Epidermal melanocyte (primary cell): ENCODE measurements at regions not wholly inside any gene's neighbourhood (a gene's known extent, or its start where the extent isn't known, plus 50 kb on each side); places are given as distances from the start of the nearest gene placed in this dataset.

Experiments
- DNase-seq: peaks from one replicate; pipeline ENCODE4 v3.0.0; 2011; ENCODE audit warnings: low spot score; ENCODE audit not compliant: insufficient read length

GRCh38 chr22:47453049-47453448, 690.6 kb downstream of the TBC1D22A start:
- no peak for DNase-seq

GRCh38 chr22:47452184-47452583, 689.7 kb downstream of the TBC1D22A start:
- no peak for DNase-seq

- no peak for DNase-seq
Observed at GRCh38 chr22:47450876-47451475, 688.5 kb downstream of the TBC1D22A start.

- no peak for DNase-seq
Observed at GRCh38 chr22:47449508-47450270, 687.2 kb downstream of the TBC1D22A start.

- no peak for DNase-seq
Observed at GRCh38 chr22:47448231-47449223, 686.1 kb downstream of the TBC1D22A start.

- no peak for DNase-seq
Observed at GRCh38 chr22:47446821-47447810, 684.7 kb downstream of the TBC1D22A start.

- no peak for DNase-seq
Observed at GRCh38 chr22:47446331-47446730, 683.9 kb downstream of the TBC1D22A start.

- no peak for DNase-seq
Observed at GRCh38 chr22:47445716-47446290, 683.4 kb downstream of the TBC1D22A start.

- no peak for DNase-seq
Observed at GRCh38 chr22:47445212-47445611, 682.8 kb downstream of the TBC1D22A start.

GRCh38 chr22:47444746-47445065, 682.3 kb downstream of the TBC1D22A start:
- DNase-seq, result no peak

- no peak for DNase-seq
Observed at GRCh38 chr22:47443836-47444745, 681.6 kb downstream of the TBC1D22A start.

GRCh38 chr22:47442821-47443220, 680.4 kb downstream of the TBC1D22A start:
- no peak for DNase-seq

GRCh38 chr22:47439643-47440265, 677.3 kb downstream of the TBC1D22A start:
- DNase-seq, result no peak

- no peak for DNase-seq
Observed at GRCh38 chr22:47437636-47438035, 675.2 kb downstream of the TBC1D22A start.

GRCh38 chr22:47437110-47437509, 674.7 kb downstream of the TBC1D22A start:
- no peak for DNase-seq

- no peak for DNase-seq
Observed at GRCh38 chr22:47435826-47436225, 673.4 kb downstream of the TBC1D22A start.

- no peak for DNase-seq
Observed at GRCh38 chr22:47435204-47435487, 672.7 kb downstream of the TBC1D22A start.

GRCh38 chr22:47434336-47435203, 672.1 kb downstream of the TBC1D22A start:
- DNase-seq, result no peak
